RWPE2 (cell line): ENCODE measurements at regions not wholly inside any gene's neighbourhood (a gene's known extent, or its start where the extent isn't known, plus 50 kb on each side); places are given as distances from the start of the nearest gene placed in this dataset.

ENCODE experiments used
- ATAC-seq: fragments of 200-7000 bp; cut with Tn5 transposase; 3 replicates; pipeline ENCODE4 v1.9.1; 2021; ENCODE audit warnings: low read depth
- DNase-seq: peaks from one replicate; pipeline ENCODE4 v3.0.0-alpha.2; 2020; ENCODE audit warnings: low spot score
- H3K27ac ChIP-seq: fragments of 450-650 bp; 2 replicates; pipeline ENCODE4 v1.5.1; 2017; ENCODE audit warnings: mild to moderate bottlenecking; ENCODE audit not compliant: poor library complexity, severe bottlenecking
- H3K27me3 ChIP-seq: fragments of 250-450 bp; sonication (Bioruptor Pico); 2 replicates; pipeline ENCODE4 v1.5.1; 2021; ENCODE audit warnings: mild to moderate bottlenecking, moderate library complexity; ENCODE audit not compliant: insufficient read depth, poor library complexity, severe bottlenecking
- H3K36me3 ChIP-seq: fragments of 250-450 bp; sonication (Bioruptor Pico); 2 replicates; pipeline ENCODE4 v1.5.1; 2020; ENCODE audit warnings: low read depth, mild to moderate bottlenecking, moderate library complexity
- H3K4me1 ChIP-seq: fragments of 250-450 bp; sonication (Bioruptor Pico); 2 replicates; pipeline ENCODE4 v1.5.1; 2021; ENCODE audit warnings: mild to moderate bottlenecking, moderate library complexity; ENCODE audit not compliant: insufficient read depth, poor library complexity, severe bottlenecking
- H3K4me3 ChIP-seq: fragments of 250-450 bp; sonication (Bioruptor Pico); 2 replicates; pipeline ENCODE4 v1.5.1; 2021; ENCODE audit warnings: mild to moderate bottlenecking, moderate library complexity; ENCODE audit not compliant: severe bottlenecking
- H3K9me3 ChIP-seq: fragments of 250-450 bp; sonication (Bioruptor Pico); 2 replicates; pipeline ENCODE4 v1.5.1; 2021; ENCODE audit warnings: mild to moderate bottlenecking, moderate library complexity; ENCODE audit not compliant: severe bottlenecking
- CTCF ChIP-seq: fragments of 450-650 bp; IDR thresholded peaks from one replicate; pipeline ENCODE4 v1.5.1; 2017; ENCODE audit warnings: mild to moderate bottlenecking, moderate library complexity; ENCODE audit not compliant: poor library complexity, severe bottlenecking

GRCh38 chr10:6657669-6658068 is 77.6 kb upstream of the PRKCQ start:
- Histone ChIP-seq H3K4me1 (no peaks in the 10 kb centered on the region), H3K27ac (no peak overlapping the region), H3K9me3 (no peaks in the 10 kb centered on the region), H3K4me3 (no peak overlapping the region), H3K36me3 (no peaks in the 10 kb centered on the region), H3K27me3 (no peaks in the 10 kb centered on the region)
- TF ChIP-seq CTCF: no peak
- no peak for ATAC-seq
- DNase-seq: no peak

GRCh38 chr10:6657196-6657595 is 77.1 kb upstream of the PRKCQ start:
- Histone ChIP-seq H3K27ac (no peak overlapping the region), H3K9me3 (no peaks in the 10 kb centered on the region), H3K36me3 (no peaks in the 10 kb centered on the region), H3K4me1 (no peaks in the 10 kb centered on the region), H3K4me3 (no peak overlapping the region), H3K27me3 (no peaks in the 10 kb centered on the region)
- TF ChIP-seq CTCF: no peak
- DNase-seq: no peak
- no peak for ATAC-seq

GRCh38 chr10:6654571-6654970 is 74.5 kb upstream of the PRKCQ start:
- Histone ChIP-seq H3K9me3 (no peaks in the 10 kb centered on the region), H3K36me3 (no peaks in the 10 kb centered on the region), H3K4me1 (no peaks in the 10 kb centered on the region), H3K27me3 (no peaks in the 10 kb centered on the region), H3K27ac (no peak overlapping the region), H3K4me3 (no peak overlapping the region)
- no peak for TF ChIP-seq CTCF
- DNase-seq (no peak), ATAC-seq (no peak)

- ATAC-seq: no peak
- Histone ChIP-seq H3K27ac (no peak overlapping the region), H3K27me3 (no peaks in the 10 kb centered on the region), H3K4me3 (no peak overlapping the region), H3K36me3 (no peaks in the 10 kb centered on the region), H3K9me3 (no peaks in the 10 kb centered on the region), H3K4me1 (no peaks in the 10 kb centered on the region)
- no peak for DNase-seq
- no peak for TF ChIP-seq CTCF
Observed at GRCh38 chr10:6650586-6650985, 70.5 kb upstream of the PRKCQ start.

- Histone ChIP-seq H3K36me3 (no peaks in the 10 kb centered on the region), H3K9me3 (no peaks in the 10 kb centered on the region), H3K27me3 (no peaks in the 10 kb centered on the region), H3K4me3 (no peak overlapping the region), H3K27ac (no peak overlapping the region), H3K4me1 (no peaks in the 10 kb centered on the region)
- no peak for DNase-seq
- no peak for TF ChIP-seq CTCF
- ATAC-seq: no peak
Observed at GRCh38 chr10:6649903-6650302, 69.8 kb upstream of the PRKCQ start.
